ENCODE measurements at regions not wholly inside any gene's neighbourhood (a gene's known extent, or its start where the extent isn't known, plus 50 kb on each side); places are given as distances from the start of the nearest gene placed in this dataset.
"Not testable (repeated sequence)": the region's sequence is repeated elsewhere in the genome, so short reads cannot be mapped to it uniquely, and the experiment has no call there.

- H3K9me3 ChIP-seq (replicated peaks in 1 of 11) = peaks cover 0 to 15% (median 0%) of the 10 kb centered on the region in 11 experiments; a peak in 7 of 22 replicates
- peak in 10 of 11 experiments; percentile 45 to 96 (median 85); a peak in 17 of 22 replicates for TF ChIP-seq Cebpa-rat (IDR thresholded peaks at IDR 0.05)
- H3K36me3 ChIP-seq = no peaks in the 10 kb centered on the region
- no peaks in the 10 kb centered on the region for H3K27me3 ChIP-seq
- peak overlapping the region in 10 of 11 experiments; percentile 65 to 90 (median 84); a peak in 20 of 22 replicates for H3K27ac ChIP-seq
- H4K20me1 ChIP-seq = no peaks in the 10 kb centered on the region
- H3K9ac ChIP-seq = peak overlapping the region in 7 of 11 experiments; percentile 48 to 69 (median 59); a peak in 10 of 22 replicates
- peaks cover 41 to 67% (median 58%) of the 10 kb centered on the region in 10 experiments for H3K4me1 ChIP-seq
- H3K4me3 ChIP-seq = peak overlapping the region in 3 of 10 experiments; percentile 24 to 51 (median 33); a peak in 3 of 20 replicates
- H3K4me2 ChIP-seq = peak overlapping the region; percentile 27 to 92 (median 75)
These were observed 479.7 kb upstream of the RAB6C start for GRCh38 chr2:129499747-129500146.

- H3K4me2 ChIP-seq = peak overlapping the region; percentile 50 to 93 (median 73)
- H3K9me3 ChIP-seq (replicated peaks in 1 of 11) = peaks cover 0 to 16% (median 3%) of the 10 kb centered on the region in 11 experiments; a peak in 7 of 22 replicates
- H4K20me1 ChIP-seq = no peaks in the 10 kb centered on the region
- H3K4me1 ChIP-seq = peaks cover 41 to 64% (median 56%) of the 10 kb centered on the region in 10 experiments
- no peak for TF ChIP-seq Cebpa-rat (IDR thresholded peaks at IDR 0.05)
- H3K4me3 ChIP-seq = peak overlapping the region in 1 of 10 experiments; percentile 5; a peak in 1 of 20 replicates
- H3K27me3 ChIP-seq = no peaks in the 10 kb centered on the region
- peak overlapping the region in 8 of 11 experiments; percentile 12 to 59 (median 31); a peak in 9 of 22 replicates for H3K9ac ChIP-seq
- peak overlapping the region in 9 of 11 experiments; percentile 35 to 82 (median 71); a peak in 18 of 22 replicates for H3K27ac ChIP-seq
- no peaks in the 10 kb centered on the region for H3K36me3 ChIP-seq
These were observed 476.7 kb upstream of the RAB6C start for GRCh38 chr2:129502781-129503180.

- H3K4me1 ChIP-seq = peaks cover 34 to 48% (median 42%) of the 10 kb centered on the region in 10 experiments
- H3K4me2 ChIP-seq = peak overlapping the region in 4 of 11 experiments; percentile 69 to 93 (median 78); a peak in 4 of 22 replicates
- no peak overlapping the region for H3K27ac ChIP-seq
- no peaks in the 10 kb centered on the region for H4K20me1 ChIP-seq
- TF ChIP-seq Cebpa-rat (IDR thresholded peaks at IDR 0.05) = no peak
- H3K27me3 ChIP-seq = no peaks in the 10 kb centered on the region
- no peak overlapping the region for H3K9ac ChIP-seq
- H3K4me3 ChIP-seq = no peak overlapping the region
- H3K36me3 ChIP-seq = no peaks in the 10 kb centered on the region
- peaks cover 0 to 16% (median 3%) of the 10 kb centered on the region in 11 experiments; a peak in 8 of 22 replicates for H3K9me3 ChIP-seq (replicated peaks in 1 of 11)
These were observed 474.8 kb upstream of the RAB6C start for GRCh38 chr2:129504646-129505045.

- Histone ChIP-seq H3K9me3 (replicated peaks in 1 of 11) (peaks cover 31 to 64% (median 43%) of the 10 kb centered on the region in 11 experiments), H3K4me2 (peak overlapping the region in 5 of 11 experiments; percentile 4 to 32 (median 20); a peak in 5 of 22 replicates), H4K20me1 (no peaks in the 10 kb centered on the region), H3K9ac (no peak overlapping the region), H3K4me1 (peaks cover 6 to 23% (median 17%) of the 10 kb centered on the region in 10 experiments; a peak in 17 of 20 replicates), H3K4me3 (no peak overlapping the region), H3K36me3 (0 out of 22 replicates have a peak, but pooled peaks cover 0 to 3% (median 0%) of the 10 kb centered on the region in 11 experiments), H3K27me3 (no peaks in the 10 kb centered on the region), H3K27ac (no peak overlapping the region)
- TF ChIP-seq Cebpa-rat (IDR thresholded peaks at IDR 0.05) = no peak
These were observed 460.5 kb upstream of the RAB6C start for GRCh38 chr2:129518937-129519336.

- H3K4me1 ChIP-seq, H3K9ac ChIP-seq, H3K4me2 ChIP-seq, H3K36me3 ChIP-seq, H4K20me1 ChIP-seq, H3K4me3 ChIP-seq, H3K27me3 ChIP-seq, H3K27ac ChIP-seq: not testable (repeated sequence)
- peaks cover 7 to 21% (median 16%) of the 10 kb centered on the region in 11 experiments for H3K9me3 ChIP-seq (replicated peaks in 1 of 11)
These were observed 447.3 kb upstream of the RAB6C start for GRCh38 chr2:129532158-129532557.

- H3K27ac ChIP-seq = no peak overlapping the region
- no peaks in the 10 kb centered on the region for H3K27me3 ChIP-seq
- no peak for TF ChIP-seq Cebpa-rat (IDR thresholded peaks at IDR 0.05)
- no peaks in the 10 kb centered on the region for H4K20me1 ChIP-seq
- H3K9me3 ChIP-seq (replicated peaks in 1 of 11) = peaks cover 0 to 10% (median 0%) of the 10 kb centered on the region in 11 experiments; a peak in 3 of 22 replicates
- peaks cover 0 to under 1% (median 0%) of the 10 kb centered on the region in 10 experiments; a peak in 1 of 20 replicates for H3K4me1 ChIP-seq
- H3K4me3 ChIP-seq = no peak overlapping the region
- no peak overlapping the region for H3K4me2 ChIP-seq
- no peak overlapping the region for H3K9ac ChIP-seq
- no peaks in the 10 kb centered on the region for H3K36me3 ChIP-seq
These were observed 430.6 kb upstream of the RAB6C start for GRCh38 chr2:129548880-129549279.

- no peaks in the 10 kb centered on the region for H3K36me3 ChIP-seq
- H3K9ac ChIP-seq = no peak overlapping the region
- H3K4me2 ChIP-seq = no peak overlapping the region
- no peaks in the 10 kb centered on the region for H4K20me1 ChIP-seq
- H3K4me3 ChIP-seq = no peak overlapping the region
- peaks cover 0 to 10% (median 0%) of the 10 kb centered on the region in 11 experiments; a peak in 3 of 22 replicates for H3K9me3 ChIP-seq (replicated peaks in 1 of 11)
- H3K4me1 ChIP-seq = no peaks in the 10 kb centered on the region
- H3K27me3 ChIP-seq = no peaks in the 10 kb centered on the region
- H3K27ac ChIP-seq = no peak overlapping the region
- no peak for TF ChIP-seq Cebpa-rat (IDR thresholded peaks at IDR 0.05)
These were observed 428.9 kb upstream of the RAB6C start for GRCh38 chr2:129550536-129550935.

GRCh38 chr2:129554373-129554772 lies 425.1 kb upstream of the RAB6C start:
- Histone ChIP-seq H3K36me3 (no peaks in the 10 kb centered on the region), H3K4me2 (no peak overlapping the region), H3K27me3 (no peaks in the 10 kb centered on the region), H3K4me1 (peaks cover 0 to 13% (median 8%) of the 10 kb centered on the region in 10 experiments; a peak in 10 of 20 replicates), H3K4me3 (no peak overlapping the region), H3K9me3 (replicated peaks in 1 of 11) (no peaks in the 10 kb centered on the region), H3K27ac (no peak overlapping the region), H4K20me1 (no peaks in the 10 kb centered on the region), H3K9ac (no peak overlapping the region)
- no peak for TF ChIP-seq Cebpa-rat (IDR thresholded peaks at IDR 0.05)

GRCh38 chr2:129559101-129559500 lies 420.4 kb upstream of the RAB6C start:
- H3K9me3 ChIP-seq (replicated peaks in 1 of 11) = no peaks in the 10 kb centered on the region
- H3K9ac ChIP-seq = no peak overlapping the region
- H4K20me1 ChIP-seq = no peaks in the 10 kb centered on the region
- H3K4me1 ChIP-seq = peaks cover 0 to 13% (median 8%) of the 10 kb centered on the region in 10 experiments; a peak in 10 of 20 replicates
- no peak overlapping the region for H3K4me2 ChIP-seq
- no peak overlapping the region for H3K27ac ChIP-seq
- no peaks in the 10 kb centered on the region for H3K27me3 ChIP-seq
- no peak overlapping the region for H3K4me3 ChIP-seq
- H3K36me3 ChIP-seq = no peaks in the 10 kb centered on the region
- TF ChIP-seq Cebpa-rat (IDR thresholded peaks at IDR 0.05) = no peak

Data from BLaER1 treated with 17β-estradiol and CSF1 and Interleukin-3, amounts not matched to agents 10 nM and 100 nM (cell line).